HEK293T (cell line): ENCODE measurements at regions not wholly inside any gene's neighbourhood (a gene's known extent, or its start where the extent isn't known, plus 50 kb on each side); places are given as distances from the start of the nearest gene placed in this dataset.

Experiments used
- ARNT ChIP-seq: fragments of 450-650 bp; IDR thresholded peaks from 2 replicates; pipeline ENCODE4 v1.6.1; 2017; ENCODE audit warnings: mild to moderate bottlenecking
- BHLHE40 ChIP-seq: fragments of 450-650 bp; IDR thresholded peaks from 2 replicates; pipeline ENCODE4 v1.6.1; 2016; ENCODE audit warnings: mild to moderate bottlenecking, moderate library complexity, borderline replicate concordance
- CTBP1 ChIP-seq: fragments of 450-650 bp; IDR thresholded peaks from 2 replicates; pipeline ENCODE4 v1.6.1; 2016; ENCODE audit warnings: borderline replicate concordance
- ELF4 ChIP-seq: fragments of 450-650 bp; IDR thresholded peaks from 2 replicates; pipeline ENCODE4 v1.6.1; 2017; ENCODE audit warnings: antibody characterized with exemption
- FOXA1 ChIP-seq: fragments of 450-650 bp; IDR thresholded peaks from 2 replicates; pipeline ENCODE4 v1.6.1; 2016; ENCODE audit warnings: mild to moderate bottlenecking
- FOXM1 ChIP-seq: fragments of 450-650 bp; IDR thresholded peaks from 2 replicates; pipeline ENCODE4 v1.6.1; 2017; ENCODE audit warnings: mild to moderate bottlenecking, borderline replicate concordance
- HDGF ChIP-seq: fragments of 450-650 bp; IDR thresholded peaks from 2 replicates; pipeline ENCODE4 v1.6.1; 2017; ENCODE audit warnings: antibody characterized with exemption, borderline replicate concordance
- NFRKB ChIP-seq: fragments of 450-650 bp; IDR thresholded peaks from 2 replicates; pipeline ENCODE4 v1.6.1; 2016; ENCODE audit warnings: mild to moderate bottlenecking, moderate library complexity
- SP1 ChIP-seq: fragments of 450-650 bp; IDR thresholded peaks from 2 replicates; pipeline ENCODE4 v1.6.1; 2017
- TARDBP ChIP-seq: fragments of 450-650 bp; IDR thresholded peaks from 2 replicates; pipeline ENCODE4 v1.6.1; 2016
- ZNF384 ChIP-seq: fragments of 450-650 bp; IDR thresholded peaks from 2 replicates; pipeline ENCODE4 v1.6.1; 2016
- TF ChIP-seq, protein P1 (sequence below): fragments of 450-650 bp; IDR thresholded peaks from 2 replicates; pipeline ENCODE4 v1.6.1; 2016

DNA sequence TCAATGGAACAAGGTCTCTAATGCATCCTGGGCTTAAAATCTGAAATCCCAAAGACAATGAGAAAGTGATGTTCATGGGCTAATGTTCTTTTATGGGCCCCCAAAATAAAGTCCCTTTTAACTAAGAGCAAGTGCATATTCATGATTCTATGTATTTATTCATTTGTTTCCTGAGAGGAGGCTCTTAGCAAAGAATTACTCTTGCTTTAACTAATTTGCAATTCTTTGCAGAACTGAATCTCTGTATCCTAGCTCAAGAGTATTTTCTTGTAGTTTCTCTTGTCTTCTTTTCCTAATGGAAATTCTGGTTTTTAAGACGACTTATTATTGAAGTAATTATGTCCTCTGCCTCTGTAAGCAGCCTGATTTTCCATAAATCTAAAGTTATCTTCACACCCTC lies 202.2 kb upstream of the TP63 start:
- no peak for TF ChIP-seq ELF4
- TF ChIP-seq SP1 = no peak
- TF ChIP-seq, protein P1, sequence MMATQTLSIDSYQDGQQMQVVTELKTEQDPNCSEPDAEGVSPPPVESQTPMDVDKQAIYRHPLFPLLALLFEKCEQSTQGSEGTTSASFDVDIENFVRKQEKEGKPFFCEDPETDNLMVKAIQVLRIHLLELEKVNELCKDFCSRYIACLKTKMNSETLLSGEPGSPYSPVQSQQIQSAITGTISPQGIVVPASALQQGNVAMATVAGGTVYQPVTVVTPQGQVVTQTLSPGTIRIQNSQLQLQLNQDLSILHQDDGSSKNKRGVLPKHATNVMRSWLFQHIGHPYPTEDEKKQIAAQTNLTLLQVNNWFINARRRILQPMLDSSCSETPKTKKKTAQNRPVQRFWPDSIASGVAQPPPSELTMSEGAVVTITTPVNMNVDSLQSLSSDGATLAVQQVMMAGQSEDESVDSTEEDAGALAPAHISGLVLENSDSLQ = no peak
- no peak for TF ChIP-seq BHLHE40
- TF ChIP-seq HDGF = no peak
- TF ChIP-seq ARNT = no peak
- no peak for TF ChIP-seq NFRKB
- TF ChIP-seq ZNF384 = no peak
- no peak for TF ChIP-seq FOXA1
- TF ChIP-seq FOXM1 = no peak
- no peak for TF ChIP-seq CTBP1
- TF ChIP-seq TARDBP = no peak
